GM23248 (cell line): ENCODE measurements at regions not wholly inside any gene's neighbourhood (a gene's known extent, or its start where the extent isn't known, plus 50 kb on each side); places are given as distances from the start of the nearest gene placed in this dataset.

Source experiments
- DNase-seq: peaks from one replicate; pipeline ENCODE4 v3.0.0-alpha.2; 2015
- H2AFZ ChIP-seq: fragments of 200-600 bp; sonication (generic); 2 replicates; pipeline ENCODE4 v1.6.1; 2016; ENCODE audit warnings: antibody characterized with exemption
- H3F3A ChIP-seq: fragments of 200-600 bp; sonication (generic); 2 replicates; pipeline ENCODE4 v1.6.1; 2016; ENCODE audit warnings: mild to moderate bottlenecking, antibody characterized with exemption, mixed run types; ENCODE audit not compliant: insufficient read depth
- H3K27ac ChIP-seq: fragments of 200-600 bp; sonication (generic); 2 replicates; pipeline ENCODE4 v1.5.1; 2016; ENCODE audit warnings: mild to moderate bottlenecking
- H3K27me3 ChIP-seq: fragments of 200-600 bp; sonication (generic); replicated peaks from 2 replicates; pipeline ENCODE4 v1.6.1; 2016; ENCODE audit warnings: mild to moderate bottlenecking; ENCODE audit not compliant: insufficient read depth
- H3K36me3 ChIP-seq: fragments of 200-600 bp; sonication (generic); 2 replicates; pipeline ENCODE4 v1.6.1; 2016; ENCODE audit warnings: low read depth, mild to moderate bottlenecking
- H3K4me1 ChIP-seq: fragments of 200-600 bp; sonication (generic); 2 replicates; pipeline ENCODE4 v1.6.1; 2016; ENCODE audit warnings: mild to moderate bottlenecking; ENCODE audit not compliant: insufficient read depth
- H3K4me2 ChIP-seq: fragments of 200-600 bp; sonication (generic); one replicate; pipeline ENCODE4 v1.6.1; 2016; ENCODE audit warnings: mild to moderate bottlenecking; ENCODE audit not compliant: unreplicated experiment
- H3K4me3 ChIP-seq: fragments of 200-600 bp; sonication (generic); 2 replicates; pipeline ENCODE4 v1.5.1; 2016; ENCODE audit warnings: mild to moderate bottlenecking
- H3K79me2 ChIP-seq: fragments of 200-600 bp; sonication (generic); 2 replicates; pipeline ENCODE4 v1.6.1; 2016; ENCODE audit warnings: mild to moderate bottlenecking; ENCODE audit not compliant: insufficient read depth
- H3K9ac ChIP-seq: fragments of 200-600 bp; sonication (generic); 2 replicates; pipeline ENCODE4 v1.6.1; 2016; ENCODE audit warnings: mild to moderate bottlenecking
- H3K9me2 ChIP-seq: fragments of 200-600 bp; sonication (generic); 2 replicates; pipeline ENCODE4 v1.6.1; 2016; ENCODE audit warnings: mixed run types, mild to moderate bottlenecking, moderate library complexity; ENCODE audit not compliant: insufficient read depth
- H3K9me3 ChIP-seq: fragments of 200-600 bp; sonication (generic); one replicate; pipeline ENCODE4 v1.6.1; 2017; ENCODE audit warnings: low read depth
- H4K20me1 ChIP-seq: fragments of 200-600 bp; sonication (generic); 2 replicates; pipeline ENCODE4 v1.6.0; 2016; ENCODE audit not compliant: insufficient read depth
- EZH2 ChIP-seq: fragments of 200-600 bp; sonication (generic); IDR thresholded peaks from 2 replicates; pipeline ENCODE4 v1.6.1; 2018; ENCODE audit warnings: antibody characterized with exemption, mild to moderate bottlenecking; ENCODE audit not compliant: insufficient read depth, poor library complexity, severe bottlenecking
- EZH2phosphoT487 ChIP-seq: fragments of 200-600 bp; sonication (generic); IDR thresholded peaks from 2 replicates; pipeline ENCODE4 v1.6.1; 2018; ENCODE audit warnings: antibody characterized with exemption, moderate library complexity, mild to moderate bottlenecking, low read depth; ENCODE audit not compliant: insufficient read depth
- WGBS, 2 experiments: methylation state at CpG; one replicate each; pipeline ENCODE4 v1.1.6; 2015 to 2017; ENCODE audit warnings: low lambda C conversion rate in 2 of 2, low coverage in 1 of 2; ENCODE audit errors: missing lambda C conversion rate in 2 of 2; 5-methylcytosine and 5-hydroxymethylcytosine counted together
- in situ Hi-C: fragments of 300-500 bp; cut with MboI; formaldehyde crosslinking; loops from 2 replicates; pipeline ENCODE4 v1.15.0; 2020

DNA sequence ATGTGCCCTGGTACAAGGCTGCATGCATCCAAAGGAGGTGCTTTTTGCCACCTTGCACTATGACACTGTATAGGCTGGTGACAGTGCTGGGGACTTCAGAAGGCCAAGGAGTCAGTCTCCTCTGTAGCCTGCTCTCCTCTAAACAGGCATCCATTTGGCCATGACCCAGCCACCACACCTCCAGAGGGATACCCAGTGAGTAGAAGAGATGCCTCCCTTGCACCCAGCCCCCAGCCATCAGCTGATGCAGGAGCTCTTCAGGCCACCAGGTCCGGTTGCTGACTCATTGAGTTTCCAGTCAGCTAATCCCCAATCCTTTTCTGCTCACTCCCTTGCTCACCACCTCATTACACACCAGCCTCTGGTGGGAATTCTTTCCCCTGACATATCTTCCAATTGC is 99.8 kb downstream of the PJA1 start:
- peak; percentile 56 for DNase-seq
- H3F3A ChIP-seq = no peaks in the 10 kb centered on the region
- TF ChIP-seq EZH2phosphoT487 (no peak), EZH2 (no peak)
- 0% methylated on average over 1 of the region's 1 CpG for WGBS, 2 experiments
- H3K79me2 ChIP-seq = no peaks in the 10 kb centered on the region
- in situ Hi-C loops = no loop called here
- H2AFZ ChIP-seq = no peak overlapping the region
- no peaks in the 10 kb centered on the region for H3K4me1 ChIP-seq
- H3K27me3 ChIP-seq = no peaks in the 10 kb centered on the region
- no peaks in the 10 kb centered on the region for H3K9me2 ChIP-seq
- H3K4me2 ChIP-seq = no peak overlapping the region
- H4K20me1 ChIP-seq = no peaks in the 10 kb centered on the region
- no peak overlapping the region for H3K4me3 ChIP-seq
- H3K9me3 ChIP-seq = no peaks in the 10 kb centered on the region
- H3K27ac ChIP-seq = no peak overlapping the region
- no peaks in the 10 kb centered on the region for H3K36me3 ChIP-seq
- no peak overlapping the region for H3K9ac ChIP-seq

DNA sequence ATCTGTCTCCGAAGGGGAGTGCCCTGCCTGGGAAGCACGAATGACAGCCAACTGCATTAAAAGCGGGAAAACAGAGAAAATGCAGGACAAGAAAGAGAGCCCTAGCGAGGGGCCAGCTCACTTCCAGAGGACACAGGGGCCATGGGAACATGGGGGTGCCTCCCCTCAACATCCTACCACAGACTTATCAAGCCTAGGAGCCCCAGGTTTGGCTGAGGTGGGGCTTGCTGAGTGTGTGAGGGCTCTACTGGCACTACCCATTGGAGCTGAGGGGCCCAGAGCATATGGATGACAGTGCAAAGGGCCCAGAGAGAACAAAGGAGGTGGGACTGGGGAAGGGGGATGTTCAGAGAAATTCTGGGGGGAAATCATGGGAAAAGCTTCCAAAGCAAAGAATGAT is 101.8 kb downstream of the PJA1 start:
- Histone ChIP-seq H3K27ac (no peak overlapping the region), H4K20me1 (no peaks in the 10 kb centered on the region), H3K27me3 (no peaks in the 10 kb centered on the region), H3K4me2 (no peak overlapping the region), H3K4me3 (no peak overlapping the region), H3K9ac (no peak overlapping the region), H3K79me2 (no peaks in the 10 kb centered on the region), H3K9me3 (no peaks in the 10 kb centered on the region), H3K4me1 (no peaks in the 10 kb centered on the region), H3K9me2 (no peaks in the 10 kb centered on the region), H3K36me3 (no peaks in the 10 kb centered on the region), H2AFZ (no peak overlapping the region), H3F3A (no peaks in the 10 kb centered on the region)
- TF ChIP-seq EZH2 (no peak), EZH2phosphoT487 (no peak)
- in situ Hi-C loops = no loop called here
- no peak for DNase-seq
- WGBS, 2 experiments = 62 to 69% methylated on average over 4 of the region's 4 CpGs

DNA sequence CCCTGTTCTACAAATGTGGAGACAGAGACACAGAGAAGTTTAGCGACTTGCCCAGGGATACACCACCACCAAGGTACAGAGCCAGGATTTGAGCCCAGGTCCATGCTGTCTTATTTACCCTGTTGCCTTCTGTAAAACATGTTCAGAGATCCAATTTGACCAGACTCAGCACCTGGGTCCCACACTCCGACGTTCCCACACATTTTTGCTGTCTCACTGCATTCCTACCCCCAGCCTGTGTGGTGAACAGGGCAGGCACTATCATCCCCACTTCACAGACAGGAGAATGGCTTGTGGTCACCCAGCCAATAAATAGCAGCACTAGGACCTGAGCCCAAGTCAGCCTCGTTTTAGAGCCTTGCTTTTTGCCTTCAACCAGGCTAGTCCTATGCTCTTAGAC is 102.8 kb downstream of the PJA1 start:
- Histone ChIP-seq H3K4me2 (no peak overlapping the region), H3F3A (no peaks in the 10 kb centered on the region), H3K9me2 (no peaks in the 10 kb centered on the region), H3K9me3 (no peaks in the 10 kb centered on the region), H3K27me3 (no peaks in the 10 kb centered on the region), H3K4me1 (no peaks in the 10 kb centered on the region), H2AFZ (no peak overlapping the region), H3K36me3 (no peaks in the 10 kb centered on the region), H4K20me1 (no peaks in the 10 kb centered on the region), H3K27ac (no peak overlapping the region), H3K9ac (no peak overlapping the region), H3K4me3 (no peak overlapping the region), H3K79me2 (no peaks in the 10 kb centered on the region)
- in situ Hi-C loops = no loop called here
- TF ChIP-seq EZH2phosphoT487 (no peak), EZH2 (no peak)
- 48 to 57% methylated on average over 4 of the region's 4 CpGs for WGBS, 2 experiments
- DNase-seq = no peak

DNA sequence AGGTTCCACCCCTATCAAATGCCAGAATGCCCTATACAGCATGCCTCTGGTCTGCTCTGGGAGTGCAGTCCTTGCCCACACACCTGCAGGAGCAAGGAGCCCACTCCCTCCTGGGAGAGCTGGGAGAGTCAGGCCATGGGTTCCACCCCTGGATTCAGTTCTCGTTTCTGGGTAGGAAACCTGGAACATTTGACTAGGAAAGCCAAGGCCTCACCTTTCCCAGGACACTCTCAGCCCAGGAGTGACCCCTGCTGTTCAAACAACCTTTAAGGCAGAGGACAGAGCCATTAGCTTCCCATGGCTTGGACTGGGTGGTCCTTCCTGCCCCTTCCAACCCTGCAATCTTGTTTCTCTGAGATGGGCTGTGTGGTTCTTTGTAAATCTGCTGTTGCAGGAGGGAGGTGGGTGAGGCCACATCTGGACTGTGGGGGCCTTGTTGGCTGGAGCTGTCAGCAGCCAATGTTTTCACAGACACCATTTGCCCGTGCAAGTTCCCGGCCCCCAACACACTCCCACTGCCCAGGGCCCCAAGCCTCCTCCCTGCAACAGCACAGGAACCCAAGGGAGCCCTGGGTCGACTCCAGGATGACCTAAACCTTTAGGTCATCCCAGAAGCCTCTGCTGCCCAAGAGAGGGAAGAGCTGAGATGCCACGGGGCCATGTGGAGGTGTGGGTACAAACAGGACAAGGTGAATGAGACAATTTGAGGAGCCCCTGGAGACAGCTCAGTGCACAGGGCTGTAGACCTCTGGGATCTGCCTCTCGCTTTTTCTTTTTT is 104.4 kb downstream of the PJA1 start:
- H2AFZ ChIP-seq = no peak overlapping the region
- H3K4me2 ChIP-seq = no peak overlapping the region
- no peaks in the 10 kb centered on the region for H3K9me2 ChIP-seq
- H3K27me3 ChIP-seq = no peaks in the 10 kb centered on the region
- H3F3A ChIP-seq = no peaks in the 10 kb centered on the region
- TF ChIP-seq EZH2phosphoT487 = no peak
- no peak overlapping the region for H3K9ac ChIP-seq
- no peak overlapping the region for H3K4me3 ChIP-seq
- H3K36me3 ChIP-seq = no peaks in the 10 kb centered on the region
- in situ Hi-C loops = no loop called here
- no peak overlapping the region for H3K27ac ChIP-seq
- no peaks in the 10 kb centered on the region for H3K79me2 ChIP-seq
- H3K4me1 ChIP-seq = no peaks in the 10 kb centered on the region
- peak; percentile 30 for DNase-seq
- no peaks in the 10 kb centered on the region for H4K20me1 ChIP-seq
- 7% methylated on average over 4 to 5 of the region's 6 CpGs for WGBS, 2 experiments
- no peaks in the 10 kb centered on the region for H3K9me3 ChIP-seq
